T1000 (cell line): ENCODE measurements at regions not wholly inside any gene's neighbourhood (a gene's known extent, or its start where the extent isn't known, plus 50 kb on each side); places are given as distances from the start of the nearest gene placed in this dataset.

Experiments
- DNase-seq: peaks from one replicate; lab custom pipeline; 2025; ENCODE audit warnings: mixed read lengths; lab: John Stamatoyannopoulos, UW

DNA sequence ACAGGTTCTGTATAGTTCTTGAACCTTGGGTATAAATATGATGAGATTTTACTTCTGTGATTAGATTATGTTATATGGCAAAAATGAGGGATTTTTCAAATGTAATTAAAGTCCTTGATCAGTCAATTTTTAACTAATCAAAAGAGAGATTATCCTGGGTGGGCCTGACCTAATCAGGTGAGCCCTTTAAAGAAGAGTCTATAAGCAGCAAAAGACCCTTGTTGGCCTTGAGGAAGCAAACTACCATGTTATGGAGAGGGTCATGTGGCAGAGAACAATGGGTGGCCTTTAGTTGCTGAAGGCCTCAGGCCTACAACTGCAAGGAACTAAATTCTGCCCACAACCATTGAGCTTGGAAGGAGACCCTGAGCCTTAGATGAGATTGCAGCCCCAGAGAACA, 102.5 kb upstream of the RIPOR2 start:
- no peak for DNase-seq

DNA sequence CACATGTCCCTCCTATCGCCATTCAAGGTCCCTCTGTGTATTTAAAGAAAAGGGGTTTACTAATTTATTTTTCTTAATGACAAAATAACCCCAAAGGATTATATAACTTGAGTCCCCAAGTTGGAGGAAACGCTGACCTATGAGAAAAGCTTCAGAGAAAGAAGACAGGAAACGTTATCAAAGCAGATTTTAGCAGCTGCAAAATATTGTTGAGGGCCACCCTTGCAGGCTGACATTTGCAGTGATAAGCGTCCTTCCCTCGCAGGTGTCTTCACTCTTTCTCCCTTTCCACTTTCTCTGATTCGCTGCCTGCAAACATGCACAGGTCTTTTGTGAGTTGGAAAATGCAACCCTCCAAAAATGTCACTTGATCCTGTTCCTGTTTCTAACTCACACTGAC, 103.2 kb upstream of the RIPOR2 start:
- no peak for DNase-seq

DNA sequence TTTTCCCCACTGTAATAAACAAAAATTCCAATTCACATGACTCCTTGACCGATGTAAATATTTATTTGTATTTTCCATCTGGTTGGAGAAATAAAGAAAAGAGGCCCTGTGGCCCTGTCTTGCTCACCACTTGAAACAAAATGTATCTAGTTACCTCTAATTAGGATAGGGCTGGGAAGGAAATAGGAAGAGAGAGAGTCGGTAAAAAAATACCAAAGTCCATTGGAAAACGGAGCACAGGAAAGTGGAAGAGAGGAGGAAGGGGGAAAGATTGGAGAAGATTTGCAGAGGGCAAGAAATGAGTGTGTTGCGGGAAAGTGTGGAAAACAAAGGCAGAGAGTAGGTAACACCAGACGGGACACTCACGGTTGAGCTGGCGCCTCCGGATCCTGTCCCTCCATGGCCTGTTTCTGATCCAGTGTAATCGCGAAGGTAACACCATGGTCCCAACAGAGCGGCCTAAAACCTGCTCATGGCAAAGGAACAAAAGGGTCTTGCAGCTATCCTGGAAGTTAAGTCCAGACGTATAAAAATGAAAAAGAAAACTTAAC, 105.8 kb upstream of the RIPOR2 start:
- DNase-seq = no peak

DNA sequence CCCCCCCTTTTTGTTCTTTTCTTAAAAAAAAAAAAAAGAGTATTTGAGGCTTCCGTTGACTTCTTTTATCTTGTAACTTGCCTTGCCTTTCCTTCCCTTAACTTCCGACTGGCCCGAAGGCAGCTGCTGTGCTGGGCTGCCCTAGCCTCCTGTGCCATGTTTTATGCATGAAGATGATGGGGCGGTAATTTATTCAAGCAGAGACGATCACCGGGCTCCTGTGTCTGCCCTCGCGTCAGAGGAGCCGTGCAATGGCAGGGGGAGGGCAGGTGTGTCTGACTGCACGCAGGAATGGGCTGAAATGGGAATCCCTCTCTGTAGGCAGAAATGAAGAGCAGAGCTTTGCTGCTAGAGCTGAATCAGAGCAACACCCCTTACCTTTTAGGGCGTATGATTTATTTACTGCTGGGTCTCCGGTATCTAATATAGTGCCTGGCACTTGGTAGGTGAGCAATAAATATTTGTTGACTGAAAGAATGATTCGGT, 106.3 kb upstream of the RIPOR2 start:
- DNase-seq = no peak

DNA sequence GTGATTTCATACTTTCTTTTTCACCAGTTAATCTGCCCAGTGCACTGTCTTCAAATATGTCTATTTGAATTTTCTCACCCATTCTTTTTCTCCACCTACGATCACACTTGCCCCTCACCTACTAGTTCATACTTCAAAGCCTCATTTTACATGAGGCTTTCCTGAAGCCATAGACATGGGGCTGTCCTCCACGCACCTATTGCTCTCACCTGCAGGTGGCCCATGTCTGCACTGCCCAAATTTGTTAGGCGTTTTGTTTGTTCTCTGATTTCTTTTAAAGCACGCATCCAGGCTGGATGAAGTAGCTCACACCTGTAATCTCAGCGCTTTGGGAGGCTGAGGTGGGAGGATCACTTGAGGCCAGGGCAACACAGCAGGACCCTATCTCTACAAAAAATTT, 106.8 kb upstream of the RIPOR2 start:
- no peak for DNase-seq

DNA sequence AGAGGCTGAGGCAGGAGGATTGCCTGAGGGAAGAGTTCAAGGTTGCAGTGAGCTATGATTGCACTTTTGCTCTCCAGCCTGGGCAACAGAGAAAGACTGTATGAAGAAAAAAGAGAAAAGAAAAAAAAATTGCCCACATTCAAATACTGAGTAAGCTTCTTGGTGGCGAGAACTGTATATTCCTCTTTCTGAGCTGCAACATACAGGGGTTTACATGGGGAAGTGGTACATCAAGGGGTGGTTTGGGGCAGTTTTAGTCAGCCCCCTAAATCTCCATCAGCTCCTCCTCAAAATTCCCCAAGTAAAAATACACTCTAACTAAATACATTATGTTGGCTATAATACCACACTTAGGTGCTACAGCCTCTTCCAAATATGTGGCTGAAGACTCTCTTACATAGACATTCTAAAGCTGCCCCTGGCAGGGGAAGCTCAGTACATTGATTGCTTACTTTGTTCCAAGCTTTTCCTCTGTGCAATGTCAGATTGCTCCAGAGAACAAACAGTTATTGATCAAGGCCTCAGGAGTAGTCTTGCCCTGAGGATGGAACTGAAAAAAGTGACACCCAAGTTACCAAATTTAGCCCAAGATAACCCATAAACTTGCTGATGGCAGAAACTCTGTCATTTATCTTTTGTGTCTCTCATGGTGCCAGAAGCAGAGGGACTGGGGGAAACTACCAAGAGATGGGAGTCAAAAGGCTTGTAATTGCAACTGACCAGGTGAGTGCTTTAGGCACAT, 107.4 kb upstream of the RIPOR2 start:
- no peak for DNase-seq

DNA sequence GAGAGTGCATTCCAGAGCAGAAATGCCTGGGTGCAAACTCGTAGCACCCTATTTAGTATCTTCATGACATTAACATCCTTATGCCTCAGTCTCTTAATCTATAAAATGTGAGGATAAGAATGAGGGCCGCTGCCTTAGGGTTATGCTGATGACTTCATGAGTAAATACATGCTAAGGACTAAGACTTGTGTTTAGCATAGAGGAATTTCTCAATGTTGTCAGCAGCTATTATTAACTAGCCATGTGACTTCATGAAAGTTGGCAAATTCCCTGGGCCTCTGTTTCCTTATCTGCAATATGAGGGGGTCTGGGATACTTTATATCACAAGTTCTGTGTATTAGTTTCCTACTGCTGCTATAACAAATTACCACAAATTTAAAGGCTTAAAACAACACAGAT, 108.1 kb upstream of the RIPOR2 start:
- DNase-seq = no peak

DNA sequence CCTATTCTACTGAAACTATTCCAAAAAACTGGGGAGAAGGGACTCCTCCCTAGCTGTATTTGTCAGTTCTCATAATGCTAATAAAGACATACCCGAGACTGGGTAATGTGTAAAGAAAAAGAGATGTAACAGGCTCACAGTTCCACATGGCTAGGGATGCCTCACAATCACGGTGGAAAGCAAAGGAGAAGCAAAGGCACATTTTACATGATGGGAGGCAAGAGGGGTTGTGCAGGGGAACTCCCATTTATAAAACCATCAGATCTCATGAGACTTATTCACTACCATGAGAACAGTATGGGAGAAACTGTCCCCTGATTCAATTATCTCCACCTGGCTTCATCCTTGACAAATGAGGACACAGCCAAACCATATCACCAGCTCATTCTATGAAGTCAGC, 111.2 kb upstream of the RIPOR2 start:
- DNase-seq = no peak

DNA sequence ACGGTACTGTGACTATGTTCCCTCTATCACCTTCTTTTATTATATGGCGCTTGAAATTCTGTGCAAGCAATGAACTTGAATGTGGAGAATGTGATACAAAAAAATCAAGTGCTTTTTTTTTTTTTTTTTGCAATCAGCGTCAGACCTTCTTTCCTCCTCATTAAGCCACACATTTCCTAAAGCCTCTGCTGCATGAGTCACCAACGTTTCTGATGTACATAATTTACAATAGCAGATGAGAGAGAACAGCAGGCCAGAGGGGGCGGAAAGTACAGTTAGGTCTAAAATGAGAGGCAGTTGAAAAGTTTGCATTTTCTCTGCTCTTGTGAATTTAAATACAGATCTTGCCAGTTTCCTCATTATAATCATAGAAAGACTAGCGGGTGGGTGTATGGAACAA, 114.6 kb upstream of the RIPOR2 start:
- no peak for DNase-seq

DNA sequence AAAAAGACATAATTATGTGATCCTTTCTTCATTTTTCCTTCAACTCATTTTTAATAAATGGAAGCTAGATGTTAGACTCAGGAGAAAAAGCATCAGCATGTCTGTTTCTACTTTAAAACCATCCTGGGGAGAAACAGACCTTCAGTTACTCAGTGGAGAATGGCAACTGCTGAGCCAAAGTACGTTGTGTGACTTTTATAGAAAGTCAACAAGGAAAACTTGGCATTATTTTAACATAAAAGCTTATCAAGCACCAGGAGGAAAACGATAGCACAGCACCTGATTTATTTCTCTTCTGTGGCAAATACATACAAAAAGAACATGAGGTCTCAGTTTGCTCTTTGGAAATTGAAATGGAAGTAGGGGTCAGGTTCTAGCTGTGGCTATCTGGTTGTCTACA, 115.3 kb upstream of the RIPOR2 start:
- no peak for DNase-seq

DNA sequence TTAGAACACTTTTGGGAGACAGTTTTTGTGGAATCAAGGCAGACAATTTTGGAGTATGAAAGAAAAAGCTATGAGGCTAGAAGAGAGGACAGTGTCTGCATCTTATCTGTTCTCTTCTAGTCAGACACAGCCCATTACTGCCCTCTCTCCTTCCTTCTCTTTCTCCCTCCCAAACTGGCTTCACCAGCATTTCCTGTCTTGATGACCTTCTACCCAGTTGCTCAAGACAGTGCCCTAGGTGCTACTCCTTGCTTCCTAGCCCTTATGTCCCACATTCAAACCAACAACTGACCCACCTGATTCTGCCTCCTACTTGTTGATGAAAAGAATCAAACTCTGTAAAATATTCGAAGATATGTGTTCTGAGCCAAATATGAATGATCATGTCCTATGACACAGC, 116.4 kb upstream of the RIPOR2 start:
- DNase-seq = no peak

DNA sequence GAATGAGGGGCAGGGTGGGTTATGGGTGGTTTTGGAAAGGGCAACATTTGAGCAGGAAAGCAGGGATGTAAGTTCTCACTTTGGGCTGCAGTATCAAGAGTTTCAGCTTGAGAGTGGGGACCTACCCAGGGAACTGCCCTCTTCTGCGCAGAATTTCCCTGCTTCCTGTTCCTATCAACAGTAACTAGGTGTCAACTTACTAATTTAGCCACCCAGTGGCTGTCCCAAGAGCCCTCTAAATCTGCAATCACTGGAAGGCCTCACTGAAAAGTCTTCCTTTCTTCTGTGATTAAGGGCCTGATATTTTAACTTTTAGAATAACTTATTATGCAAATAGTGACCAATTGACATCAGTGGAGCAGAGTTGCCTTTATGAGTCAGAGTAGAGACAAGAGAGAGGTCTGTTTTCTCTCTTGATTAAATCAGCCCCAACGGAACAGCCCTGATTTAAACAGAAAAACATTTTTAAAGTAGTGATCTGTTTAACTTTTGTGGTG, 118.2 kb upstream of the RIPOR2 start:
- no peak for DNase-seq

DNA sequence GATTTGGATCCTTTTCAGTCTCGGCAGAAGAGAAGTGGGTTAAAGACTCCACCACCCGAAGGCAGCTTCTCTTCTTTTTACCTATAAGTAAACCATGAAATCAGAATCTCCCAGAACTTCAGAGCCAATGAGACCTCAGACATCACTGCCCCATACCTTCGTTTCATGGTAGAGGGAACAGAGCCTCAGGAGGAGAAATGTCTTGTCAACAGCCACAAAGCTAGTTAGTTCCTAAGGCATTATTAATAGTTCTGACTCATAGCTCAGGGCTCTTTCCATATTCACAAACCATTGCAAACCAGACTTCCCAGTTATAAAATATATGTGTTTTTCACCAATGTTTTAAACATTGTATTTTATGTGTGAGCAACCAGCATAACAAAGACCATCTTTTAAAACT, 118.7 kb upstream of the RIPOR2 start:
- DNase-seq = no peak

DNA sequence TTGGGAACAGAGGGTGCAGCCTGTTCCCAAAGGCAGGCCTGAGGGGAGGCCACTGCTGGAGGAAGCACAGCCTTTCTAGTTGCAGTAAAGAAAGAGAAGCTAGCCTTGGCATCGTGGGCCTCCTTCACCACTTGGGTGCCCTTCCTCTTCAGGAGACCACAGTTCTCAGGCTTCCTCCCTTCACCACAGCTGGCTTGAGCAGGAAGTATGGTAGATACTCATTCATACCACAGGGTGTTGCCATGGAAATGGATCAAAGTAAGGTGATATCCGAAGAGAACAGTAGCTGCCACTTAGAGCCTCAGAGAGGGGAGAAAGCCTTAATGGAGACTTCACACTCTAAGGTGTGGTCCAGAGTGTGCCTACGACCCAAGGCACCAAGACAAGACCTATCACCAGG, 120.4 kb upstream of the RIPOR2 start:
- DNase-seq = no peak

DNA sequence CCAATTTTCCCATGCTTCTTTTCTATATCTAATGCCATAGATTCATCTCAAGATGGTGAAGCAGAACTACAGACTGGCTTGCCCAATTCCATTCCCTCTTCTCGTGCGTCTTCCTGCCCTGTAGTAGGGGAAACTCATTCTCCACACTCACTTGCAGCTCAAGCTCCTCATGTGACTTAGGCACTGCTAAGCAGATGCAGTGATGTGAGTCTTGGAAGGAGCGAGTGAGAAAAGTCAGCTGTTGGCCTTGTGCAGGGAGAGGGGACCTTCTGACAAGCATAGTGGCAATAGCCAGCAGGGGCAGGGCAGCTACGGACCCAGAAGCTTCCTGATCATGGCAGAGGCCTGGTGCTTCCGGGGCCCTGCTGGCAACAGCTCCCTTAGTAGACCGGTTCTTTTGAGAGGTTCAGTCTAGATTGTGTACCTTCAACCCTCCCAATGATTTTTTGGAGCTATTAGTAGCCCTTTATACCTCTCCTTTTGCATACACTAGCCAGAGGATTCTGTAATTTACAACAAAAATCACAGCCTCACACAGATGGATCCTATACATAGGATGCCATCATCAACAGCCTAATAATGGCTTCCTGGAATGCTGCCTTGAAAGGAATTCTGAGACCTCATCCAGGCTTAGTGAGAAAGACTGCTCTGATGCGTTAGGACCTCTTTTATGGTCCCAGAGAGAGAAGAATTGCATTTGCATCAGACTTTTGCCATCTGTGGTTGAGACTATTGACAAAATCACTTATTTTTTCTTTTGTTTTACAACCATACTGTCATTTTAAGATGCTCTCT, 121.5 kb upstream of the RIPOR2 start:
- no peak for DNase-seq

DNA sequence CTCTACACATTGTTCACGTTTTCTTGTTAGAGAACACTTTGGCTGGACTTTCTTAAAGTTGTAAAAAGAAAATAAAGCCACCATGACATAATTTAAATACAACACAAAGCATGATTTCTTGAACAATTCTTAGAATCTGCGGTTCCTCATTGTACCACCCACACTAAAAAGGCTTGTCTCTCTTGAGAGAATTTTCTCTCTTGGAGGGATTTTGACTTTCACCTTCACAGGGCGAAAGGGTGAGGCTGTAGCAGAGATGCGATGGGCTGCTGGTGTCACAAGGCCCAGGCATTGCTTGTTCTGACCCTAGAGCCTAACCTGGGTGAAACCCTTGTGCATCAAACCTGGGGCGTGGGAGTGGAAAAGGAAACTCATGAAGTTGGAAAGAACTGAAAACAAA, 122.7 kb upstream of the RIPOR2 start:
- DNase-seq = no peak

DNA sequence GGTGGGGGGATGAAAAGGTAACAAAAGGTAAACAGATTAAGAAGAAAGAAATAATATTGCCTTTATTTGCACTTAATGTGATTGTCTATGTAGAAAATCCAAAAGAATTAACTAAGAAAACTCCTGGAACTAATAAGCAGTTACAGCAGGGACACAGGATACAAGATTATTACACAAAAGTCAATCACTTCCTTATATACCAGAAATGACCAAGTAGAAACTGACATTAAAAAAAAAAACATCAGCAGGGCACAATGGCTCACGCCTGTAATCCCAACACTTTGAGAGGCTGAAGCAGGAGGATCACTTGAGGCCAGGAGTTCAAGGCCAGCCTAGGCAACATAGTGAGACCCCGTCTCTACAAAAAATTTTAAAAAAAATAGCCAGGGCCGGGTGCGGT, 123.2 kb upstream of the RIPOR2 start:
- no peak for DNase-seq

DNA sequence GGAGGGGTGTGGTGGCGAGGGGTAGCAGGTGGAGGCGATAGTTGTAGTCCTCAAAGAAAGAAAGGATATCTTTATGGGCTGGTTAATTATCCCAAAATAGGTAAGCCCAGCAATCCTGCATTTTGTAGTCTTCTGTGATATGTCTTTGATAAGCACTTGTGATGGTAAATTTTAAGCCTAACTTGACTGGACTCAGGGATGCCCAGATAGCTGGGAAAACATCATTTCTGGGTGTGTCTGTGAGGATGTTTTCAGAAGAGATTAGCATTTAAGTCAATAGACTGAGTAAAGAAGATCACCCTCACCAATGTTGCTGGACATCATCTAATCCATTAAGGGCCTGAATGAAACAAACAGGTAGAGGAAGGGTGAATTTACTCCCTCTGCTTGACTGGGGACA, 124.8 kb upstream of the RIPOR2 start:
- DNase-seq = no peak

DNA sequence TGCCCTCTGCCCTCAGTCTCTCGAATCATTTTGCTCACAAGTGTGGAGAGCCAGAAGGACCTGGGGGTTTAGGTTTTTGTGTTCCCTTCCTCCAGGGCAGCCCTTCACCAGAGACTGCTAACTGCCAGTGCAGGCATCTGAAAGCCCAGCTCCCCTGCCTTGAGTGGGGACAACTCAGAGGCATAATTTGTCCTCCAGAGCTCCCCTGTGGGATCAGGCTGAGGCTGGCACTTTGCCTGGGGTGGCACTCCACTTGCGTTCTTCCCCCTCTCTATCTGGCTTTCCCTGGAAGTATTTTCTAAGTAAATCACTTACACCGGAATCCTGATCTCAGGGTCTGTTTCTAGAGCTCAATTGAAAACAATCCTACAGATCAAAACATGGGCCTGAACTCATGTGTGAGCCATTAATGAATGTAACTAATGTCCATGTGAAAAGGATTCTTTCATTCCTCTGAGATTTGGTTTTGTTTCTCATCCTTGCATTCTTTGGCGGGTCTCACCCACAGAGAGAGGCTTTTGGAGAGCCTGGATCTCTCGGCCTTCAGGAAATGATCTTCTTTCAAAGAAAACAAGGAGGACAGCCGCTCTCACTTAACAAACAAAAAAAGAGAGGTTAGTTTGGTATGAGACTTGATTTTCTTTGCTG, 125.7 kb upstream of the RIPOR2 start:
- no peak for DNase-seq

DNA sequence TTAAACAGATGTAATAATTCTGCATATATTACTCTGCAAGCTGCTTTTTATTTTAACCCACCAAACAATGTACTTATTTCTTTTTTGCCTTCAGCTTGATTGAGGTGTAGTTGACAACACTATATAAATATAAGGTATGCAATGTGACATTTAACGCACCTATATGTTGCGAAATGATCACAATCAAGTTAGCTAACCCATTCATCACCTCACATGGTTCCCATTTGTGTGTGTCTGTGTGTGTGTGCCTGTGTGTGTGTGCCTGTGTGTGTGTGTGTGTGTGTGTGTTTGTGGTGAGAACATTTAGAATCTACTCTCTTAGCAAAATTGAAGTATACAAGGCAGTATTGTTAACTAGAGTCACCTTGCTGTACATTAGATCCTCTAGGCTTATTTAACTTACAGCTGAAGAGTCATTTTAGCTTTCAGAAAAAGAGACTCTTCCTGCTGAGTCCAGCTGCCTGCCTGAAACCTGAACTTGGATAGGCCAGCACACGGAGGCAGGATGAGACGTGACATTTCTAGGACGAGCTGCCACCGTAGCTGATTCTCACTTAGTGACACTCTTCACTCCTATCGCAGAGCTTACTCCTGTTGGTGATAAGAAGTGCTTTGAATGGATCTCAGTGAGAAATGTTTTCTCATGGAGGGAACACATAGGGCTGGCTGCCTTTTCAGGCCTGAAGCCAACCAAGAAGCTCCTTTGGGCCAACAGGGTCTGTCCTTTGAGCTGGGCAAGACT, 126.5 kb upstream of the RIPOR2 start:
- DNase-seq = no peak

DNA sequence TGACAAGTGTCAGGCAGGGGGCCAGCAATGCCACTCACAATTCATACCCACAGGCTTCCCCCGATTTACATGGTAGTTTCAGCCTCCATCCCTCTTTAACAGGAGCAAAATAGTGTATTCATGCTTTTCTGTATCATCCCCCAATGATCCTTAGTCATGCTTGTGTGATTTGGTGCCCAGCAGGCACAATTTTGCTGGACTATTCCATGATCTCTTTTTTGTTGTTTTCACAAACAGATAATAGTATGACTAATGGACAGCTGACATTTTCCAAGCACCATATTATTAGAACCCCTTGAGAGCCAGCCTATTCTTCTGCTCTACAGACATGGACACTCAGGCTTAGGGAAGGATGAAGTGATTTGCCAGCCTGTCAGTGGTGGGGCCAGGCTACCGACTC, 128.2 kb upstream of the RIPOR2 start:
- no peak for DNase-seq

DNA sequence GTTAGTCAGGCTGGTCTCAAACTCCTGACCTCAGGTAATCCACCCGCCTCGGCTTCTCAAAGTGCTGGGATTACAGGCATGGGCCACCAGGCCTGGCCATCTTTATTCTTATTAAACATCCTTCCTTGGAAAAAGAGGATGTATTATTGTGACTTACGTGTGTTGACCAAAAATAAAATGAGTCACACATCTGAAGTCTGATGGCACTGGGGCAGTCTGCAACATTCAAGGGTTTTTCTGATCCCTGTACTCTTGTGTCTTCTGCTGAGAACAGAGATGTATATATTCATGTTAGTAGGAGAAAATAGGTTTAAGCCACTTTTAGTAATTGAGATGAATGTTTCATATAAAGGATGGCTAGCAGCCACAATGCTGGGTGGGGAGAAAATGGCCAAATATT, 129.9 kb upstream of the RIPOR2 start:
- no peak for DNase-seq
